ENCODE measurements at regions not wholly inside any gene's neighbourhood (a gene's known extent, or its start where the extent isn't known, plus 50 kb on each side); places are given as distances from the start of the nearest gene placed in this dataset.

DNA sequence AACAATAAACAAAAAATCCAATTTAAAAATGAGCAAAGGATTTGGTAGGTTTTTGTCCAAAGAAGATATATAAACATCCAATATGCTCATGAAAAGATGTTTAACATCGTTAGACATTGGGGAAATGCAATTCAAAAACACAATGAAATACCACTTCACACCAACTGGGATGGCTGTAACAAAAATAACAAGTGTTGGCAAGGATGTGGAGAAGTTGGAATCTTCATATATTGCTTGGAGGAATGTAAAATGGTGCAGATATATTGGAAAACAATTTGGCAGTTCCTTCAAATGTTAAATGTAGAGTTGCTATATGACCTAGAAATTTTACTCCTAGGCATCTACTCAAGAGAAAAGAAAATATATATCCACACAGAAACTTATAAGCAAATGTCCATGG is 224.3 kb downstream of the AUH start:
- H3K36me3 Mint-ChIP-seq (ENCODE audit: unreplicated experiment), result no peaks in the 10 kb centered on the region
- H3K4me1 Mint-ChIP-seq (ENCODE audit: unreplicated experiment), result peaks cover 13% of the 10 kb centered on the region
- no peaks in the 10 kb centered on the region for H3K9me3 Mint-ChIP-seq (ENCODE audit: unreplicated experiment)
- DNase-seq (ENCODE audit: extremely low spot score, unreplicated experiment), result no peak
- no peak overlapping the region for H3K4me3 Mint-ChIP-seq (ENCODE audit: unreplicated experiment)
- TF ChIP-seq, protein P1, sequence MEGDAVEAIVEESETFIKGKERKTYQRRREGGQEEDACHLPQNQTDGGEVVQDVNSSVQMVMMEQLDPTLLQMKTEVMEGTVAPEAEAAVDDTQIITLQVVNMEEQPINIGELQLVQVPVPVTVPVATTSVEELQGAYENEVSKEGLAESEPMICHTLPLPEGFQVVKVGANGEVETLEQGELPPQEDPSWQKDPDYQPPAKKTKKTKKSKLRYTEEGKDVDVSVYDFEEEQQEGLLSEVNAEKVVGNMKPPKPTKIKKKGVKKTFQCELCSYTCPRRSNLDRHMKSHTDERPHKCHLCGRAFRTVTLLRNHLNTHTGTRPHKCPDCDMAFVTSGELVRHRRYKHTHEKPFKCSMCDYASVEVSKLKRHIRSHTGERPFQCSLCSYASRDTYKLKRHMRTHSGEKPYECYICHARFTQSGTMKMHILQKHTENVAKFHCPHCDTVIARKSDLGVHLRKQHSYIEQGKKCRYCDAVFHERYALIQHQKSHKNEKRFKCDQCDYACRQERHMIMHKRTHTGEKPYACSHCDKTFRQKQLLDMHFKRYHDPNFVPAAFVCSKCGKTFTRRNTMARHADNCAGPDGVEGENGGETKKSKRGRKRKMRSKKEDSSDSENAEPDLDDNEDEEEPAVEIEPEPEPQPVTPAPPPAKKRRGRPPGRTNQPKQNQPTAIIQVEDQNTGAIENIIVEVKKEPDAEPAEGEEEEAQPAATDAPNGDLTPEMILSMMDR (IDR thresholded peaks at IDR 0.05), result no peak
- H3K27me3 Mint-ChIP-seq (ENCODE audit: unreplicated experiment), result no peaks in the 10 kb centered on the region
- H3K27ac Mint-ChIP-seq (ENCODE audit: unreplicated experiment), result no peak overlapping the region

DNA sequence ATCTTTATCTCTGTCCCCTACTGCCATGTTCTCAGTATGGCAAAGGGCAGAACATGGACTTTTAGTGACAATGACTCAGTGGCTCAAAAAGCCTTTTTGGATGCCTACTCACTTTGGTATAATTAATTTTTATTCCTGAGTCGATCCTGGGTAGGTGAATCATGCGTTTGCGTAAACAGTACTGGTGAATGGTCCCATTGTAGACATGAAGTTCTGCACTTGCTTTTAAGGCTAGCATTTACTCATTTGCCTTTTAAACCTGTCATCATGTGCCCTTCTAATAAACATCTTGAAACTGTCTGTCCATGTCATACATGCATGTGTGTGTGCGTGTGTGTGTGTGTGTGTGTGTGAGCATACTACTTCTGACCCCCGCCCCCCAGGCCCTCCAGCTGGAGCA is 223.0 kb downstream of the AUH start:
- TF ChIP-seq, protein P1 (IDR thresholded peaks at IDR 0.05), result no peak
- no peak overlapping the region for H3K27ac Mint-ChIP-seq (ENCODE audit: unreplicated experiment)
- H3K27me3 Mint-ChIP-seq (ENCODE audit: unreplicated experiment), result no peaks in the 10 kb centered on the region
- no peaks in the 10 kb centered on the region for H3K9me3 Mint-ChIP-seq (ENCODE audit: unreplicated experiment)
- peaks cover 13% of the 10 kb centered on the region for H3K4me1 Mint-ChIP-seq (ENCODE audit: unreplicated experiment)
- H3K4me3 Mint-ChIP-seq (ENCODE audit: unreplicated experiment), result no peak overlapping the region
- DNase-seq (ENCODE audit: extremely low spot score, unreplicated experiment), result no peak
- H3K36me3 Mint-ChIP-seq (ENCODE audit: unreplicated experiment), result no peaks in the 10 kb centered on the region

DNA sequence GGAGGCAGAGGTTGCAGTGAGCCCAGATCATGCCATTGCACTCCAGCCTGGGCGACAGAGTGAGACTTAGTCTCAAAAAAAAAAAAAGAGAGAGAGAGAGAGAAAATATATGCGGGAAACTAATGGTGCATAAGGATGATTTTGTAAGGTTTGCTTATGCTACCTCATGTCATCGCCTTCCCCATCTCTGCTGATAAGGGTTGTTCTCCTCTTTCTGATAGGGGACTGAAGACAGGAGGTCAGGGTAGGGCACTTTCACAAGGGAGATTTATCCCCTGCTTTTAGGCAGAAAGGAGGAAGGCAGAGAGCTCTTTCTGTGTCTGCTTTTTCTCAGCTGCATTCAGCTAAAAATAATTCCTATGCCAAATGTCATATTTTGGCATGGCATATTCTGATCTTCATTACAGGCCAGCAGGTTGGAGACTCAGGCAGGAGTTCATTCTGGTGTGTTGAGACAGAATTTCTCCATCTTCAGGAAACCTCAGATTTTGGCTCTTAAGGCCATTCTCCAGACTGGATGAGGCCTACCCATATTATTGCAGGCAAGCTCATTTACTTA is 220.2 kb downstream of the AUH start:
- no peaks in the 10 kb centered on the region for H3K9me3 Mint-ChIP-seq (ENCODE audit: unreplicated experiment)
- no peak for DNase-seq (ENCODE audit: extremely low spot score, unreplicated experiment)
- H3K36me3 Mint-ChIP-seq (ENCODE audit: unreplicated experiment), result no peaks in the 10 kb centered on the region
- no peaks in the 10 kb centered on the region for H3K27me3 Mint-ChIP-seq (ENCODE audit: unreplicated experiment)
- no peak overlapping the region for H3K27ac Mint-ChIP-seq (ENCODE audit: unreplicated experiment)
- H3K4me3 Mint-ChIP-seq (ENCODE audit: unreplicated experiment), result no peak overlapping the region
- TF ChIP-seq, protein P1 (IDR thresholded peaks at IDR 0.05), result no peak
- peaks cover 13% of the 10 kb centered on the region for H3K4me1 Mint-ChIP-seq (ENCODE audit: unreplicated experiment)

DNA sequence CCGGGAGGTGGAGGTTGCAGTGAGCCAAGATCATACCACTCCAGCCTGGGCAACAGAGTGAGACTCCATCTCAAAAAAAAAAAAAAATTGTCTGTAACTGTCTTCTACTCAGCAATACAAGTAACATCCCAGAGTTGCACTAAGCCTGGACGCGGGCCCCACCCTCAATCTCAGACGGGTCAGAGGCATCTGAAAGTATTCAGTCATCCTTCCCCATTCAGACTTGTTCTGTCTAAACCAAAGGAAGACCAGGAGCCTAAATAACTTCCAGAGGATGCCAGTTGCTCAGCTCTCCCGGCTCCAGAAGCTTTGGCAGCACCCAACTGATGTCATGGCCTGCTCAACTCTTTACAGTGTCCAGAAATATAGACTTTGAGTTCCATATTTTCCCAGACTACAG is 218.6 kb downstream of the AUH start:
- DNase-seq (ENCODE audit: extremely low spot score, unreplicated experiment), result no peak
- H3K27me3 Mint-ChIP-seq (ENCODE audit: unreplicated experiment), result no peaks in the 10 kb centered on the region
- no peak overlapping the region for H3K27ac Mint-ChIP-seq (ENCODE audit: unreplicated experiment)
- no peaks in the 10 kb centered on the region for H3K9me3 Mint-ChIP-seq (ENCODE audit: unreplicated experiment)
- H3K4me3 Mint-ChIP-seq (ENCODE audit: unreplicated experiment), result no peak overlapping the region
- H3K4me1 Mint-ChIP-seq (ENCODE audit: unreplicated experiment), result peaks cover 18% of the 10 kb centered on the region
- TF ChIP-seq, protein P1 (IDR thresholded peaks at IDR 0.05), result no peak
- H3K36me3 Mint-ChIP-seq (ENCODE audit: unreplicated experiment), result no peaks in the 10 kb centered on the region

DNA sequence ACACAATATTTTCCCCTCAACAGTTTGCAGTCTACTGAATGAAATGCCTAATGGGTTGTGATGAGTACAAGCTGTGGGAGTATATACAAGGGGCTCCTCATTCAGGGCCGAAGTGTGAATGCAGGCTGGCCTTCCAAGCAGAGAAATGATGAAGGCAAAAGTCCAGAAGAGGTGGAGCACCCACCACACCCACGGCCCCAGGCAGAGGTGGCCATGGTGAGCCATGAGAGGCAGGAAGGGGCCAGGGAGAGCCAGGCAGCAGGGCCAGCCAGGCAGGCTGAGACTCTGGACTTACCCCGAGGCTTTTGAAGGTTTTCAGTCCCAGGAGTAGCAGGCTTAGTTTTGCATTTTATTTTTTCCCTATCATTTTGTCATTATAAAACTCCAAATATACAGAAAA is 218.1 kb downstream of the AUH start:
- H3K9me3 Mint-ChIP-seq (ENCODE audit: unreplicated experiment), result no peaks in the 10 kb centered on the region
- H3K4me1 Mint-ChIP-seq (ENCODE audit: unreplicated experiment), result peaks cover 19% of the 10 kb centered on the region
- H3K27ac Mint-ChIP-seq (ENCODE audit: unreplicated experiment), result no peak overlapping the region
- H3K36me3 Mint-ChIP-seq (ENCODE audit: unreplicated experiment), result no peaks in the 10 kb centered on the region
- H3K27me3 Mint-ChIP-seq (ENCODE audit: unreplicated experiment), result no peaks in the 10 kb centered on the region
- TF ChIP-seq, protein P1 (IDR thresholded peaks at IDR 0.05), result no peak
- DNase-seq (ENCODE audit: extremely low spot score, unreplicated experiment), result no peak
- H3K4me3 Mint-ChIP-seq (ENCODE audit: unreplicated experiment), result no peak overlapping the region
